K562 (cell line): ENCODE measurements at regions not wholly inside any gene's neighbourhood (a gene's known extent, or its start where the extent isn't known, plus 50 kb on each side); places are given as distances from the start of the nearest gene placed in this dataset.

Experiments
- ATAC-seq: fragments of 200-7000 bp; cut with Tn5 transposase; 3 replicates; pipeline ENCODE4 v1.9.1; 2020; ENCODE audit warnings: moderate library complexity
- BruUV-seq: library from RNA; stranded (reverse); fragments of 400-500 nt; replicated peaks from 2 replicates; lab custom pipeline; 2021; lab: Mats Ljungman, UMichigan
- CTCF ChIA-PET: fragments of 300-600 bp; formaldehyde crosslinking; extraction: SDS; loops from one replicate; lab custom pipeline; 2021; ENCODE audit warnings: low intra/inter-chr PET ratio; lab: Yijun Ruan, JAX
- POLR2A ChIA-PET: fragments of 300-600, 350-650 bp; sonication (Branson Sonifier 250); formaldehyde crosslinking; extraction: SDS; loops from one replicate; lab custom pipeline; 2021; ENCODE audit warnings: antibody characterized with exemption, inconsistent platforms; lab: Yijun Ruan, JAX
- DNase-seq, 4 experiments: peaks; one replicate each; pipeline versions ENCODE4 v3.0.0 to v3.0.0-alpha.2; 2011 to 2018; ENCODE audit warnings: low spot score in 3 of 4, mixed read lengths in 3 of 4; ENCODE audit errors: extremely low read depth in 1 of 4
- FAIRE-seq: peaks from 2 replicates; lab custom pipeline; 2011; peaks lifted over from hg19 to GRCh38; lab: Jason Lieb, UNC
- H2AFZ ChIP-seq: 2 replicates; pipeline ENCODE4 v1.6.0; 2011; ENCODE audit warnings: low read depth, low read length, control low read depth, inconsistent platforms
- H3K27ac ChIP-seq: fragments of 200-600 bp; 3 replicates; pipeline ENCODE4 v1.8.0; 2011; ENCODE audit warnings: low read depth, mild to moderate bottlenecking, control low read depth, inconsistent platforms, low read length, moderate library complexity, mixed read lengths; ENCODE audit errors: extremely low read depth
- H3K27me3 ChIP-seq, 2 experiments: fragments of 300-600 bp in 1 of 2; 2 replicates in 1 of 2; 3 replicates in 1 of 2; pipeline versions ENCODE4 v1.6.0 to v1.8.0; 2011; ENCODE audit warnings: inconsistent platforms in 2 of 2, low read length in 2 of 2, mild to moderate bottlenecking in 1 of 2, mixed read lengths in 1 of 2, moderate library complexity in 1 of 2; ENCODE audit not compliant: control insufficient read depth in 2 of 2, insufficient read depth in 2 of 2
- H3K36me3 ChIP-seq: fragments of 300-600 bp; 3 replicates; pipeline ENCODE4 v1.8.0; 2011; ENCODE audit warnings: mild to moderate bottlenecking, low read length, inconsistent platforms; ENCODE audit not compliant: control insufficient read depth, insufficient read depth
- H3K4me1 ChIP-seq, 2 experiments: fragments of 200-600 bp in 1 of 2; replicated peaks in 1 of 2; 2 replicates in 1 of 2; 3 replicates in 1 of 2; pipeline versions ENCODE4 v1.5.1 to v1.8.0; 2011; ENCODE audit warnings: inconsistent platforms in 2 of 2, low read length in 2 of 2, mild to moderate bottlenecking in 1 of 2, mixed read lengths in 1 of 2, moderate library complexity in 1 of 2; ENCODE audit not compliant: control insufficient read depth in 2 of 2, insufficient read depth in 2 of 2
- H3K4me2 ChIP-seq: 2 replicates; pipeline ENCODE4 v1.6.1; 2011; ENCODE audit warnings: low read length, control low read depth, inconsistent platforms, mixed read lengths; ENCODE audit not compliant: insufficient read depth
- H3K4me3 ChIP-seq: fragments of 200-600 bp; sonication (generic), shearing (Covaris generic); 2 replicates; pipeline ENCODE4 v1.5.1; 2016; ENCODE audit warnings: control low read depth, inconsistent platforms
- H3K79me2 ChIP-seq: fragments of 200-600 bp; 3 replicates; pipeline ENCODE4 v1.8.0; 2011; ENCODE audit warnings: low read length, inconsistent platforms; ENCODE audit not compliant: control insufficient read depth, insufficient read depth
- H3K9ac ChIP-seq, 2 experiments: 2 replicates each; pipeline versions ENCODE4 v1.6.0 to v1.6.1; 2011; ENCODE audit warnings: low read depth in 2 of 2, low read length in 2 of 2, control low read depth in 1 of 2, inconsistent platforms in 1 of 2, mild to moderate bottlenecking in 1 of 2, mixed read lengths in 1 of 2; ENCODE audit not compliant: insufficient read depth in 1 of 2
- H3K9me1 ChIP-seq: one replicate; pipeline ENCODE4 v1.6.0; 2011; ENCODE audit warnings: inconsistent platforms, mild to moderate bottlenecking, low read length, moderate library complexity; ENCODE audit not compliant: control insufficient read depth, insufficient read depth
- H3K9me3 ChIP-seq: replicated peaks from 2 replicates; pipeline ENCODE4 v1.5.1; 2011; ENCODE audit warnings: low read depth, low read length, inconsistent platforms; ENCODE audit not compliant: control insufficient read depth, insufficient read depth
- H4K20me1 ChIP-seq: replicated peaks from 2 replicates; pipeline ENCODE4 v1.6.1; 2011; ENCODE audit warnings: low read length, inconsistent platforms, mixed read lengths; ENCODE audit not compliant: control insufficient read depth, insufficient read depth
- BCLAF1 ChIP-seq, 2 experiments: fragments of 450-650 bp in 1 of 2; IDR thresholded peaks; 2 replicates each; pipeline ENCODE4 v1.6.1; 2011 to 2017; ENCODE audit warnings: low read depth in 2 of 2, antibody characterized with exemption in 1 of 2, borderline replicate concordance in 1 of 2, low read length in 1 of 2, mild to moderate bottlenecking in 1 of 2, mixed read lengths in 1 of 2; ENCODE audit not compliant: control insufficient read depth in 1 of 2
- CEBPZ ChIP-seq: fragments of 150-350 bp; IDR thresholded peaks from 2 replicates; pipeline ENCODE4 v1.6.1; 2014; ENCODE audit warnings: low read depth, mild to moderate bottlenecking, low read length, borderline replicate concordance
- FOXA3 ChIP-seq, 2 experiments: fragments of 450-650 bp in 1 of 2; sonication (generic) in 1 of 2; formaldehyde crosslinking; IDR thresholded peaks in 1 of 2; conservative IDR thresholded peaks in 1 of 2; 2 replicates each; pipeline versions ENCODE4 v1.4.0 to v1.8.0; 2020 to 2022; ENCODE audit warnings: mild to moderate bottlenecking in 2 of 2, missing genetic modification reagents in 1 of 2
- SMARCA5 ChIP-seq: fragments of 450-650 bp; IDR thresholded peaks from 2 replicates; pipeline ENCODE4 v1.6.1; 2016
- TEAD2 ChIP-seq: fragments of 450-650 bp; IDR thresholded peaks from 2 replicates; pipeline ENCODE4 v1.6.1; 2016; ENCODE audit warnings: missing genetic modification characterization, control low read depth, missing compliant biosample characterization
- ZNF124 ChIP-seq: sonication (generic); formaldehyde crosslinking; IDR thresholded peaks from 2 replicates; pipeline ENCODE4 v1.8.1; 2022; ENCODE audit warnings: missing genetic modification reagents
- ZNF165 ChIP-seq: fragments of 250-450 bp; sonication (Bioruptor Pico); IDR thresholded peaks from 2 replicates; pipeline ENCODE4 v1.4.0; 2020; ENCODE audit warnings: borderline replicate concordance
- ZNF699 ChIP-seq: fragments of 250-450 bp; sonication (Bioruptor Pico); IDR thresholded peaks from 2 replicates; pipeline ENCODE4 v1.8.0; 2021; ENCODE audit warnings: mild to moderate bottlenecking, moderate library complexity; ENCODE audit not compliant: insufficient replicate concordance
- WGBS: fragments of 100-300 bp; shearing (Covaris generic); methylation state at CpG from one replicate; pipeline ENCODE4 v1.1.6; 2016; ENCODE audit warnings: low coverage, mixed read lengths; ENCODE audit not compliant: insufficient coverage; ENCODE audit errors: missing lambda C conversion rate; 5-methylcytosine and 5-hydroxymethylcytosine counted together
- in situ Hi-C: fragments of 300-500 bp; cut with MboI; formaldehyde crosslinking; loops from 4 replicates; pipeline ENCODE4 v1.15.0; 2018; ENCODE audit warnings: inconsistent platforms, mixed read lengths
- intact Hi-C: fragments of 100-400 bp; cut with micrococcal nuclease; formaldehyde crosslinking; loops from 2 replicates; pipeline ENCODE4 v1.14.2; 2022

DNA sequence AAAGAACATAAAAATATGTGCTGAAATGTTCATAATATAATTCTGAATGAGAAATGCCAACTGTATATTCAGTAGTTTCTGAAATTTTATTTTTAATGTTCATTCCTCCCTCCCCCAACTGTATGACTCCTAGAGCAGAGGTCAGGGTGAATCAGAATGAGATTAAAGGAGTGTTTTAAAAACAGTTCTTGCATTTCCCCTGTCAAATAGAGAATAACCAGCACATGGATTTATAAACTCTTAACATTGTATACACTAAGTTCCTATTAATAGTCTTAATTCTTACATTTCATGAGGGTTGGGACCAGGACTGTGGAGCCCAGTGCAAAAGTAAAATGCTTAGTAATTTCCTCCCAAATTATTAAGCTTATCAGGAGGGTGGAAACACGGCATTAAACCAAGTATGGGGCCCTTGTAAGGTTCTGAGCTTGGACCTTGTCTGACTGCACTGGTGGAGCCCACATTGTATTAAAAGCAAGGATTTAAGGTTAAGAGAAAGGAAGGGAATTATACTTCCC is 474.6 kb upstream of the RAG2 start:
- intact Hi-C loops, result no loop called here
- Histone ChIP-seq H2AFZ (no peak overlapping the region), H3K9me1 (no peaks in the 10 kb centered on the region), H3K4me1 (no peaks in the 10 kb centered on the region), H3K79me2 (no peaks in the 10 kb centered on the region), H4K20me1 (no peaks in the 10 kb centered on the region), H3K4me2 (no peak overlapping the region), H3K4me3 (no peak overlapping the region), H3K36me3 (no peaks in the 10 kb centered on the region), H3K9me3 (peaks cover under 1% of the 10 kb centered on the region; the same call in 1 of the 2 replicates), H3K27me3 (no peaks in the 10 kb centered on the region), H3K9ac (no peak overlapping the region), H3K27ac (no peak overlapping the region)
- TF ChIP-seq SMARCA5, result no peak
- WGBS, result 0% methylated on average over 1 of the region's 1 CpG
- no peak for DNase-seq
- CTCF ChIA-PET, result no interaction called here
- no peak for FAIRE-seq
- ATAC-seq, result no peak
- in situ Hi-C loops, result no loop called here
- BruUV-seq, result no TSS peak
- POLR2A ChIA-PET, result no interaction called here

GRCh38 chr11:37050311-37050710 is 452.3 kb upstream of the RAG2 start:
- Histone ChIP-seq H3K27ac (no peak overlapping the region), H3K27me3 (no peaks in the 10 kb centered on the region), H3K36me3 (no peaks in the 10 kb centered on the region), H3K79me2 (no peaks in the 10 kb centered on the region), H4K20me1 (no peaks in the 10 kb centered on the region), H3K4me3 (no peak overlapping the region), H3K9ac (no peak overlapping the region), H3K4me2 (no peak overlapping the region), H3K9me3 (no peaks in the 10 kb centered on the region), H3K4me1 (no peaks in the 10 kb centered on the region)
- intact Hi-C loops, result no loop called here
- ChIA-PET POLR2A (no interaction called here), CTCF (no interaction called here)
- in situ Hi-C loops, result no loop called here
- FAIRE-seq, result no peak
- no peak for DNase-seq
- no peak for TF ChIP-seq TEAD2 (tag)
- no peak for TF ChIP-seq CEBPZ
- no peak for TF ChIP-seq ZNF165 (CRISPR knock-in tag)
- TF ChIP-seq FOXA3 (CRISPR knock-in tag; conservative IDR thresholded peaks at IDR 0.05 in 1 of 2, IDR thresholded peaks at IDR 0.05 in 1 of 2), result no peak
- TF ChIP-seq ZNF699 (CRISPR knock-in tag), result no peak
- no peak for TF ChIP-seq BCLAF1 (IDR thresholded peaks at IDR 0.05; ENCODE audit: borderline replicate concordance in 1 of 2, control insufficient read depth in 1 of 2, low read depth in 2 of 2, low read length in 1 of 2)
- TF ChIP-seq ZNF124 (CRISPR knock-in tag), result no peak
- TF ChIP-seq, all 486 proteins: peak for 0
- Histone ChIP-seq H2AFZ (no peak overlapping the region), H3K9me1 (no peaks in the 10 kb centered on the region)
- no peak for ATAC-seq
- no TSS peak for BruUV-seq
